ENCODE measurements at regions not wholly inside any gene's neighbourhood (a gene's known extent, or its start where the extent isn't known, plus 50 kb on each side); places are given as distances from the start of the nearest gene placed in this dataset.
"Not testable (repeated sequence)": the region's sequence is repeated elsewhere in the genome, so short reads cannot be mapped to it uniquely, and the experiment has no call there.

DNA sequence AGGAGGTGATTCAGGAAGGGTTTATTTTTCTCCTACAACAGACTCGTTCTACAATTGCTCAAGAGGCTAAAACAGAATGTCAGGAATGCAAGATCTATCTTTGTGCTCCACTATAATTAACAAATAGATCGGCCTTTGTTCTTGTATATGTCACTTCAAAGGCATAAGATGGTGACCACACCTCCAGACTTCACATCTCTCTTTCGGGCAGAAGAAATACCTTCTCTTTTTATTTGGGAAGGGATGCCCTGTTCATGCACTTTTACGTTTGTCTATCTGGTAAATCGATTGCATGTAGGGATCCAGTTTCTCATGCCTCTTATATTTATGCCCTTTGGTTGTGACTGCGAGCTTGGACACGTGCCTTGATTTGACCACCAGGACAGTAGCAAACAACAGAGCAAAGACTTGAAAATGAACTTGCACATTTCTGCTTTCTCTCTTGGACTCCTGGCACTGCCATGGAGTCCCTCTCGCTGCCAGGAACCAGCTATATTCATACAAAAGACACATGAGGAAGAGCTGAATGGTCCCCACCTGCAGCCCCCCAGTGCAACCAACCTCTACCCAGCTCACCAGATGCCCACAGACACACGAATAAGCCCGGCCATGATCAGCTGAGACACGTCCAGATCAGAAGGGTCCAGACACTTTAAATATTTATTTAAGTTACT lies 219.8 kb upstream of the STXBP5 start:
- TF ChIP-seq, protein P1, sequence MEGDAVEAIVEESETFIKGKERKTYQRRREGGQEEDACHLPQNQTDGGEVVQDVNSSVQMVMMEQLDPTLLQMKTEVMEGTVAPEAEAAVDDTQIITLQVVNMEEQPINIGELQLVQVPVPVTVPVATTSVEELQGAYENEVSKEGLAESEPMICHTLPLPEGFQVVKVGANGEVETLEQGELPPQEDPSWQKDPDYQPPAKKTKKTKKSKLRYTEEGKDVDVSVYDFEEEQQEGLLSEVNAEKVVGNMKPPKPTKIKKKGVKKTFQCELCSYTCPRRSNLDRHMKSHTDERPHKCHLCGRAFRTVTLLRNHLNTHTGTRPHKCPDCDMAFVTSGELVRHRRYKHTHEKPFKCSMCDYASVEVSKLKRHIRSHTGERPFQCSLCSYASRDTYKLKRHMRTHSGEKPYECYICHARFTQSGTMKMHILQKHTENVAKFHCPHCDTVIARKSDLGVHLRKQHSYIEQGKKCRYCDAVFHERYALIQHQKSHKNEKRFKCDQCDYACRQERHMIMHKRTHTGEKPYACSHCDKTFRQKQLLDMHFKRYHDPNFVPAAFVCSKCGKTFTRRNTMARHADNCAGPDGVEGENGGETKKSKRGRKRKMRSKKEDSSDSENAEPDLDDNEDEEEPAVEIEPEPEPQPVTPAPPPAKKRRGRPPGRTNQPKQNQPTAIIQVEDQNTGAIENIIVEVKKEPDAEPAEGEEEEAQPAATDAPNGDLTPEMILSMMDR (IDR thresholded peaks at IDR 0.05; ENCODE audit: insufficient read depth, low read depth, low read length, missing control alignments) = no peak
- H3K4me3 ChIP-seq (ENCODE audit: low read depth, low read length) = no peak overlapping the region
- no peak for DNase-seq (ENCODE audit: low read depth)

DNA sequence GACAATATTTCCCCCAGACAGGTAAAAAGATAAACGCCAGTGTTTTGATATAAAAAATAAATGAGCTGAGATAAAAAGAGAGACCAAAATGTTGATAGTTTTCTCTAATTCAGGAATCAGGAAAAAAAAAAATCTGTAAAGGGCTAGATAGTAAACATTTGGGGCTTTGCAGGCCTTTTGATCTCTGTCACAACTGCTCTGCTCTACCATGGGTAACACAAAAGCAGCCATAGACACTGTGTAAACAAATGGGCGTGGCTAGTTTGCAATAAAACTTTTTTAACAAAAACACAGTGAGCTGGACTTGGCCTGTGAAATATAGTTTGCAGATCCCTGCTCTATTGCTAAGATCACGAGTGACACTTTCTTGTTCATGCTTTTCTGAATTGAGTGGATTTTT lies 219.1 kb upstream of the STXBP5 start:
- TF ChIP-seq, protein P1 (IDR thresholded peaks at IDR 0.05; ENCODE audit: insufficient read depth, low read depth, low read length, missing control alignments) = no peak
- no peak for DNase-seq (ENCODE audit: low read depth)
- H3K4me3 ChIP-seq (ENCODE audit: low read depth, low read length) = no peak overlapping the region

DNA sequence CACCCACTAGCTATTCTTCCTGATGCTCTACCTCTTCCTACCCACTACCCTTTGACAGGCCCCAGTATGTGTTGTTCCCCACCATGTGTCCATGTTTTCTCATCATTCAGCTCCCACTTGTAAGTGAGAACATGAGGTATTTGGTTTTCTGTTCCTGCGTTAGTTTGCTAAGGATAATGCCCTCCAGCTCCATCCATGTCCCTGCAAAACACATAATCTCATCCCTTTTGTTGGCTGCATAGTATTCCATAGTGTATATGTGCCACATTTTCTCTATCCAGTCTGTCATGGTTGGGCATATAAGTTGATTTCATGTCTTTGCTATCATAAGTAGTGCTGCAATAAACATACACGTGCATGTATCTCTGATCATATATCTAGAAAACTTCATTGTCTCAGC lies 218.3 kb upstream of the STXBP5 start:
- no peak overlapping the region for H3K4me3 ChIP-seq (ENCODE audit: low read depth, low read length)
- TF ChIP-seq, protein P1 (IDR thresholded peaks at IDR 0.05; ENCODE audit: insufficient read depth, low read depth, low read length, missing control alignments) = no peak
- no peak for DNase-seq (ENCODE audit: low read depth)

DNA sequence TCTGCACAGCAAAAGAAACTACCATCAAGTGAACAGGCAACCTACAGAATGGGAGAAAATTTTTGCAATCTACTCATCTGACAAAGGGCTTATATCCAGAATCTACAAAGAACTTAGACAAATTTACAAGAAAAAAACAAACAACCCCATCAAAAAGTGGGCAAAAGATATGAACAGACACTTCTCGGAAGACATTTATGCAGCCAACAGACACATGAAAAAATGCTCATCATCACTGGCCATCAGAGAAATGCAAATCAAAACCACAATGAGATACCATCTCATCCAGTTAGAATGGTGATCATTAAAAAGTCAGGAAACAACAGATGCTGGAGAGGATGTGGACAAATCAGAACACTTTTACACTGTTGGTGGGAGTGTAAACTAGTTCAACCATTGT lies 216.3 kb upstream of the STXBP5 start:
- not testable (repeated sequence) for H3K4me3 ChIP-seq (ENCODE audit: low read depth, low read length); DNase-seq (ENCODE audit: low read depth)

DNA sequence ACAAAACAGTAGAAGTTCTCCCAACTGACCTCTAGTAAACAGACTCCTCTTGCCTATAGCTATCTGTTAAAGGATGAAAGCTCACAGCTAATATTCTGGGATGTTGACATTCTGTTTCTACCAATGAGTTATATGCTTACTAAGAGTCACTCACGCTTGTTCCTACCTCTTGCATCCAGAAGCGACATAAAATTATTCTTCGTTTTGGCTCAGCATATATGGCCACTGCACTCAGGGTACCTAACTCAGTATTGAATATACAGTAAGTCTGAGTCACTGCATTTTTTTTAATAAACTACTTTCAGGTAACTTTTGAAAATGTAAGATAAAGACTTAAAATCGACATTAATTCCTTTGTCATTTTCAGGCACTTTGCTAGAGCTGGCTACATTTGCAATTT lies 214.4 kb upstream of the STXBP5 start:
- DNase-seq (ENCODE audit: low read depth) = no peak
- TF ChIP-seq, protein P1 (IDR thresholded peaks at IDR 0.05; ENCODE audit: insufficient read depth, low read depth, low read length, missing control alignments) = no peak
- no peak overlapping the region for H3K4me3 ChIP-seq (ENCODE audit: low read depth, low read length)

DNA sequence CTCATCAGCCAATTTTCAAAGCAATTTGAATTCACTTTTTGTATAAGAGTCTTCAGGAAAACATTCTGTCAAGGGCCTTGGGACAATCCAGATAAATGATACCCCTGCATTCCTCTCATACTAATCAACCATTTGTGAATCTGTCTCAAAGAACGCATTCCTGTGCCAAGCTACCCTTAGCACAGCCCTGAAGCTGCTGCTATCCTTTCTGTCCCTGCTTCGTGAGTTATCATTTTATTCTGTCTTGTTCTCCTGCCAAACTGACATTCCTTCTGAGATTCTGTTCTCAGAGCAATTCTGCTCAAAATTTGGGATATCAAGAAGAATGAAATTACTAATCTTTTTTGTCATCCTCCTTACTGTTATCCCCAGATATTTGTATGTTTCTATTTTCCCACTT lies 213.9 kb upstream of the STXBP5 start:
- no peak for DNase-seq (ENCODE audit: low read depth)
- no peak overlapping the region for H3K4me3 ChIP-seq (ENCODE audit: low read depth, low read length)
- TF ChIP-seq, protein P1 (IDR thresholded peaks at IDR 0.05; ENCODE audit: insufficient read depth, low read depth, low read length, missing control alignments) = no peak

DNA sequence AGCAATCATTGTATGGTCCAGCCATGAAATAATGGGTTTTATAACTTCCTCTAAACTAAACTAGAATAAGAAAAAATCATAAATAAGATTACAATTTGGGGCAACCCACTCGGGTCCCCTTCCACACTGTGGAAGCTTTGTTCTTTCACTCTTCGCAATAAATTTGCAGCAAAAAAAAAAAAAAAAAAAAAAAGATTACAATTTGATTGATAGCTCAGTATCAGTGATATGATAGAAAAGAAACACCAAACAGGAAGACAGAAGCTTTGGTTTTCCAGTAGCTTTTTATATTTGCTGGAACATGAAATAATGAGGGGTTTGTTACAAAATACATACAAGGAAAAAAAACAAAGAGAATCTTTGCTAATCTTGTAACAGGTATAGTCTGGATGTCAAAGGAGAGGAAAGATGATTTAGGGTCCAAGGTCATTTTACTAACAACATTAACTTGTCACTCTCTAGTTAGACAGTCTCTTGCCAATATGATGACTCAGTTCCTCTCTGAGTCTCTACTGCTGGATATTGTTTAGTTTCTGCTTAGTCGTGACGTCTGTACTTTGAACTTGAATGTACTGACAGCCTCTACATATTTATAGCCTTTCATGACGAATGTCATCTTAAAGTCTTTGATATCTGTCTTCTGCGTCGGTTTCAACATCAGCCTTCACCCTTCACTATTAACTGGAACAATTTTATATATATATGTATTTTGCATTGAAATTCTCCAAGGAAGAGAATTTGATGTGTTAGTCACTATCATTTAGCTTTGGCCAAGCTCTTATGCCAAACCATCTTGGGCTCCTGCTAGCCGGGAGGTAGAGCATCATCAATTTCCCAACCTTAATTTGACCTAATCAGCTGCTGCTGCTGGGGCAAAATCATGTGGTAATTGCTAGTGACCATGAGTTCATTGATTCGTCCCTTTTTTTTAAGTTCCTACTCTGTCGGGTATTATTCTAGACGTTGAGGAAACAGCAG lies 213.1 kb upstream of the STXBP5 start:
- H3K4me3 ChIP-seq (ENCODE audit: low read depth, low read length) = no peak overlapping the region
- no peak for DNase-seq (ENCODE audit: low read depth)
- TF ChIP-seq, protein P1 (IDR thresholded peaks at IDR 0.05; ENCODE audit: insufficient read depth, low read depth, low read length, missing control alignments) = no peak

Measured in GM12865 (cell line).